ENCODE measurements at regions not wholly inside any gene's neighbourhood (a gene's known extent, or its start where the extent isn't known, plus 50 kb on each side); places are given as distances from the start of the nearest gene placed in this dataset.
"Not testable (repeated sequence)": the region's sequence is repeated elsewhere in the genome, so short reads cannot be mapped to it uniquely, and the experiment has no call there.

DNA sequence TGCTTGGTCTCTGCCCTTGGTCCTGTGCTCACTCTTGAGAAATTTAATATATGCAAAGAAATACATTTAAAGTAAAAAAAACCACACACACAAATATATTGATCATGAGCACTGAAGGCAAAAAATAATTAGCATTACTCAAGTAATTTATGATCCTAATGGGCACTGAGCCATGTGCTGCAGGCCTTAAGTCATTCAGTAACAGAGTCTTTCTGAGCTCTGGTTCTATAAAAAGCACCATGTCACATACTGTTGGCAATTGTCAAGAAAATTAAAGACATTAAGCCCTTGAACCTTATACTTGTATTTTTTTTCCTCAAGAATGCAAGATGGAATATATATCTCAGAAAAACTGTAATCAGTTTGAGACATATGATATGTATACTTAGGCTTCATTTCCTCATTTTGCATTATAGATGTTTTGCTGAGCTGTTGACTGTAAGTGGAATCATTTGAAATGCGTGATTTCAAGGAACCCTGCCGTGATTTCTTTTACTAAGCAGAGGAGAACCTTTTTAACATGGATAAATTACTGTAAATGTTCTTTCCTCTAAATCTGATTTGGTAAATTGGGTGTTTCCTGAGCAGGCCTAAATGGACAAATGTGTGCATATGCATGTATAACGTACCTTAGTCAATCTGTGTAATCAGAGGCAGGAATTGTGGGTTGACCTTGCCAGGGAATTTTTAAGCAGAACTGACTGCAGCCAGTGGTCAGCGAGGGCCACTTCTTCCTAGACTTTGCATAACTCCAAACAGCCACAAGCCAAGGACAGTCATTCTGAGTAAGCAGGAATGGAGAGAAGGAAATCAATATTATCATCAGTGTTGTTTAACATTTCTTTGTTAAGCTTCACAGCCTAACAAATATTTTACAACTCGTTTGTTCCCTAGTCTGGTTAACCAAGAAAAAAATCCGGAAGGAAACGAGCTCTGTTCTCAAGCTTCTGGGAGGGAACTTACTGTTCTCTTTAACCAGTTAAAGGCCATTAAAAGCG lies 191.5 kb upstream of the ATP5MC3 start:
- in situ Hi-C loops (cut with MboI; ENCODE audit: low sequenced_read_pairs): no loop called here

DNA sequence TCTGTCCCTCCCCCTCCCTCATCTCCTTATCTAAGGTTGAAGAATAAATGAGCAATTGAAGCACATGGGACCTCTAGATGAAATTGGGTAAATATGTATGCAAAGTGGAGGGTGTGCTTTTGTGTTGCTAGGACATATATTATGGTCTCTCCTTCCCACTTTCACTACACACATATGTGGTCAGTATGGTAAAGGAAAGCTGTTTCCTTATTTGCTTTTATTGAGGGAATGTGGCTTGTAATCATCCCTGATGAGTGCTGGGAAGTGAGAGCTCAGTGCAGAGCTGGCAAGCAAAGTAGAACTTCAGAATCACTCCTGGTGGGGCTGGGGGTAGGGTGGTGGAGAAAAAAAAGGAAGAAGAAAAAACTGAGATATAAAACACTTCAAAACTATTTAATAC lies 189.9 kb upstream of the ATP5MC3 start:
- in situ Hi-C loops (cut with MboI; ENCODE audit: low sequenced_read_pairs): no loop called here

DNA sequence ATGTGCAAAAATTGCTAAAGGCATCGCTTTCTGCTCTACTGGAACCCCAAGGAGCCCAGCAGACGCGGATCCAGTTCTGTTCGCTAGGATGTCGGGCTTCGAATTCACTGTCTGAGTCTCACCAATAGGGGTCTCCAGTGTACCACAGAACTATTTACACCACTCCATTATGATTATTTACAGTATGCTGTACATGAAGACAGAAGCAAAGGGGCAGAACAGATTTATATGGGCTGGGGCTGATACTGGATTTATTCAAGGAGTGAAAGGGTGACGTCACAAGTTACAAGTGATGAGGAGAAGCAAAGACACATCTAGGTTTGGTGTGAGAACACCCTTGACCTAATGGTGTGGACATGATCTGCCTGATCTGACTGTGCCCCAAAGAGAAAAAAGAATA lies 185.3 kb upstream of the ATP5MC3 start:
- in situ Hi-C loops (cut with MboI; ENCODE audit: low sequenced_read_pairs): no loop called here

DNA sequence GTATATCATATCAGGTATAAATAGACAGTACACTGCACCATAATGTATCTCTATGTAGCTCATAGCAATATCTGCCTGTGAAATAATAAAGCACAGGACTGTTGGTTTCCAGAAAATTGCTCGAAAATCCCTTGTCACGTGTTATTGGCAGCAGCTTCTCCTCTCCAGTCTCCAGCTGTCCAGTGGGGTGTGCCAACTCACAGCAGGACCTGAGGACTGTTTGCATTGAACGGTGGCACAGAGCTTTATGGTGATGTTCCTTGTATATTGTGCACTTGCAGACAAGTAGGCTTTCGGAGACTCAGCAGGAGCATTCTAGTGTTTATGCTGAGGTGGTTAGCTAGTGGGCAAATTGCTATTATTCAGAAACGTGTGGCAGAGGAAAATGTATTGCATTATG lies 182.2 kb upstream of the ATP5MC3 start:
- in situ Hi-C loops (cut with MboI; ENCODE audit: low sequenced_read_pairs): no loop called here

DNA sequence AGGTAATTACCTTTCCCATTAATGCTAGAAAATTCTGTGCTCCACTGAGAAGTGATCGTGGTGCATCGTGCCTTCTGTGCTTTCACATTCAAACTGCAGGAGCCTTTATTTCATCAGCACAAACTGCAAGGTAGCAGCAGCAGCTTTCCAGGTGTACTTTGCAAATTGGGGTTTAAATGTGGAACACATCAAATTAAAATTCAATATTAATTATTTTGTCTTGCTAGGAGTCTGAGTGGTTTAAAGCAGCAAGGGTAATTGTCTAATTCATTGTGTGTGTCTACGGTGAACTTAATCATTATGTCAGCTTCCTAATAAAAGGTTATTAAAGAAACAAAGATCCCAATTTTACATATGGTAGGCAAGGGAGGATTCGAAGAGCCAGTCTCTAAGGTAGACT lies 180.8 kb upstream of the ATP5MC3 start:
- in situ Hi-C loops (cut with MboI; ENCODE audit: low sequenced_read_pairs): no loop called here

DNA sequence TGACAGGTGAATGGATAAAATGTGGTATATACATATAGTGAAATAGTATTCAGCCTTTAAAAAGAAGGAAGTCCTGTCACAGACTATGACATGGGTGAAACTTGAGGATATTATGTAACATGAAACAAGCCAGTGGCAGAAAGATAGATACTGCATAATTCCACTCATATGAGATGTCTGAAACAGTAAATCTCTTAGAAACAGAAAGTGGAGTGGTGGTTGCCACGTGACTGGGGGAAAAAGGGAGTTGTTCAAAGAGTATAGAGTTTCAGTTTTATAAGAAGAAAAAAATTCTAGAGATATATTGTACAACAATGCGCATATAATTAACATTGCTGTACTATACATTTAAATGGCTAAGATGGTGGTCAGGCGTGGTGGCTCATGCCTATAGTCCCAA lies 178.2 kb upstream of the ATP5MC3 start:
- in situ Hi-C loops (cut with MboI; ENCODE audit: low sequenced_read_pairs): no loop called here

DNA sequence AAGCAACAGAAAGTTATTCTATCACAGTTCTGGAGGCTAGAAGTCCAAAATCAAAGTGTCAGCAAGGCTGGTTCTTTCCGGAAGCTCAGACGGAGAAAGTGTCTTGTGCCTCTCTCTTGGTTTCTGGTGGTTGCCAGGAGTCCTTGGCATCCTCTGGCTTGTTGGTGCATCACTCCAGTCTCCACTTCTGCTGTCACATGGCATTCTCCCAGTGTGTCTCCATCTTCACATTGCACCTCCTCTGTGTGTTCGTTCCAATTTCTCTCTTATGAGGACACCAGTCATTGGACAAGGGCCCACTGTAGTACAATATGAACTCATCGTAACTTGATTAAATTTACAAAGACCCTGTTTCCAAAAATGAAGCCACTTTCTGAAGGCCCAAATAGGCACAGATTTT lies 175.4 kb upstream of the ATP5MC3 start:
- in situ Hi-C loops (cut with MboI; ENCODE audit: low sequenced_read_pairs): no loop called here

DNA sequence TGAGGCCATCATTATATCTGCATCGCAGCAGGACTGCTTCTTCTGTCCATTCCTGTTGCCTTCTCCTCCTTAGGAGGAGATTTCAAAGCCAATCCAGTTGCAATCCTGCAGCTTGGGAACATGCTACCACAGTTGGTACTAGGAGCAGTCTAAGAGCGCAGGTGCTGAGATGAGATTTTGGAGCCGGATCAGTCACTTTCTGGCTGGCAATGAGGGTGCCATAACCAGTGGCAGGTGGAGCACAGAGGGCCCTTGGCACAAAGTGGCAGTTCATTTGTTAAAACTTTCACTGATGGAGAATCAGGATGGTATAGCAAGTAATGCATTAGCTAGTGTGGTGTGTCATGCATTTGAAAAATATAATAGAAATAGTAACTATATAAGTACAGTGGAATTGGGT lies 173.7 kb upstream of the ATP5MC3 start:
- in situ Hi-C loops (cut with MboI; ENCODE audit: low sequenced_read_pairs): no loop called here

DNA sequence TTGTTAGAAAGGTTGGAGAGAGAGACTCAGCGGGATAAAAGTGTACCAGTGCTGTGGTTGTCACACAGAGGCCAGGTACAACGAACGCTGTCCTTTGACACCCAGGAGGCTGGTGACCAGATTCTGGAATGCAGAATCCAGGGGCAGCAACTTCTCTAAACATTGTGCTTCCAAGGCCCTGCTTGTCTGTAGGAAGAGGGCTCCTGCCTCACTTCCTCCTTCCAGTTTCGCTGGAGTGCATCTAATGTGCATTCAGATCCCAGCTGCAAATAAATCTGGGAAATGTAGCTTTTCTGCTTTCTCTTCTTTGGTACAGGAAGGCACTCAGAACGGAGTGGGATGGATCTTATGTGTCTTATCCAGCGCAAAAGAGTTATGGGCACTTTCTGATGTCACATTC lies 171.8 kb upstream of the ATP5MC3 start:
- in situ Hi-C loops (cut with MboI; ENCODE audit: low sequenced_read_pairs): no loop called here

DNA sequence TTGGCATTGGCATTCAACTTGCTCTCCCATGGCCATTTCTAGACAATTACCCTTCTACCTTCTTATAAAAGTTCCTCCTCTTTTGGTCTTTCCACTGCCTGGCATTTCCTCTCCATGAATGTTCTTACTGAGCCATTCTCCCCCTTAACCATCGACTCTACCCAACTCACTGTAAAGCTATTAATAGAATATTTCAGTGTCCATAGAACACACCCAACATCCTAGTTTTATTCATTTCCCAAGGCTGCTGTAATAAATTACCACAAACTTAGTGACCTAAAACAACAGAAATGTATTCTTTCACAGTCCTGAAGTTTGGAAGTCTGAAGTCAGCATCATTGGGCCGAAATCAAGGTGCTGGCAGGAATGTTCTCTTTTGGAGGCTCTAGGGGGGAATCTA lies 170.0 kb upstream of the ATP5MC3 start:
- in situ Hi-C loops (cut with MboI; ENCODE audit: low sequenced_read_pairs): no loop called here

DNA sequence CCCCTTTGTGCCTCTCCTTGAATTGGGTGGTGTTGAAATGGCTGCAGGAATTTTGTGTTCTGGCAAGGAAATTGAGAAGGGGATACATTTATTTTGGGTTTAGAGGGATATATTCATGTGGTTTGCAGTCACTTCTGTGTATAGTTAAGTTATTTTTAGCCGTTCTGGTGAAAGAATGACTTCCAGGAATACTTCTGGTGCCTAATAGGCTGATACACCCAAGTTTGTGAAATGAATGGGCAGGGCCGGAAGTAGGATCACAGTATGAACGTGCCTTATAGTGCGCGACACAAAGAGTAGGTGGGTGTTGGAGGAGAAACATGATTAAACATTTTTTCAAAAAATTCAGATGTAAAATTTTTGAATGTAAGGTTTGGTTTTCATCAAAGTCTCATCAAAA lies 168.6 kb upstream of the ATP5MC3 start:
- in situ Hi-C loops (cut with MboI; ENCODE audit: low sequenced_read_pairs): no loop called here

DNA sequence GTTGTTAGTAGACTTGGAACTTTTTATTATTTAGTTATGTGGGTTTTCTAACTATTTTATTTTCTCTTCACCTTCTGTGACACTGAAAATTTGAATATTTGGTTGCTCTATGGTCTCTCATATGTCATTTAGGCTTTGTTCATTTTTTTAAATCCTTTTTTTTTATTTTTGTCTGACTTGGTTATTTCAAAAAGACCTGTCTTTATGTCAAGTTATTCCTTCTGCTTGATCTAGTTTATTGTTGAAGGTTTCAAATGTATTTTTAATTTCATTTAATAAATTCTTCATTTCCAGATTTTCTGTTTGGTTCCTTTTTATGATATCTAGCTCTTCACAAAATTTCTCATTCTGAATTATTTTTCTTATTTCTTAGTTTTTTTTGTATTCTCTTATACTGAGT lies 160.6 kb upstream of the ATP5MC3 start:
- in situ Hi-C loops (cut with MboI; ENCODE audit: low sequenced_read_pairs): no loop called here

DNA sequence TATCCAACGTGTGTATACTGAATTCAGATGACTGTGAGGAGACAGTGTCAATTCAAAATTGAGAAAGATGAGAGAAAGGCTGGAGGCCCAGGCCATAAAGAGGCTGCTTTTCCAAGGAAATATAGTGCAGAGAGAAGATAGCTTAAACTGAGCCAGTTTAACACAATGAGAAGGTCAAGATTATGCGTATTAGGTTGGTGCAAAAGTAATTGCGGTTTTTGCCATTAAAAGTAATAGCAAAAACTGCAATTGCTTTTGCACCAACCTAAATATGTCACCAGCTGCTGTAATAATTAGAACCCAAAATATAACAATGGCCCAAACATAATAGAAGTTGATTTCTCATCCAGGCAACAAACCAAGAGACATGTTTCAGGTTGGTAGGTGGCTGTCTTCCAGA lies 148.7 kb upstream of the ATP5MC3 start:
- in situ Hi-C loops (cut with MboI; ENCODE audit: low sequenced_read_pairs): no loop called here

DNA sequence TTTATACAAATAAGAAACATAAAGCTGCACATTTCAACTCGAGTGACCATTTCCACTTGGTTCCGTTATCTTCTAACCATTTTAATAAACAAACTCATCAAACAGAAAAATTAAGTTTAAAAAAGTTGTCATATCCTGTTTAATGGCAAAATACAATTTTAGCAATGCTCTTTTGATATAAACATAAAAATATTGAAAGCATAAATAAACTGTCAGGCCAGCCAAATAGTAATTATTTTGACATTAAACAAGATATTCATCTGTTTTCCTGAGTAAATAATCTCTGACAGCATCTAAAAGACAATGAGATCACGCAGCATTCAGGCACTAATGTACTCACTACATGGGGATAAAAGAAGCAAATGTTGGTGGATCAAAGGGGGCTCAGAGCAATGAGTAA lies 145.3 kb upstream of the ATP5MC3 start:
- in situ Hi-C loops (cut with MboI; ENCODE audit: low sequenced_read_pairs): no loop called here

DNA sequence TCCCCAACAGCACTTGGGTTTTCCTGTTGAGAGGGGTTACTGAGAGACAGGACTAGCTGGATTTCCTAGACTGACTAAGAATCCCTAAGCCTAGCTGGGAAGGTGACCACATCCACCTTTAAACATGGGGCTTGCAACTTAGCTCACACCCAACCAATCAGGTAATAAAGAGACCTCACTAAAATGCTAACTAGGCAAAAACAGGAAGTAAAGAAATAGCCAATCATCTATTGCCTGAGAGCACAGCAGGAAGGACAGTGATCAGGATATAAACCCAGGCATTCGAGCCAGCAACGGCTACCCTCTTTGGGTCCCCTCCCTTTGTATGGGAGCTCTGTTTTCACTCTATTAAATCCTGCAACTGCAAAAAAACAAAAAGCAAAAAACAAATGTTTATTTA lies 144.7 kb upstream of the ATP5MC3 start:
- in situ Hi-C loops (cut with MboI; ENCODE audit: low sequenced_read_pairs): not testable (repeated sequence)

DNA sequence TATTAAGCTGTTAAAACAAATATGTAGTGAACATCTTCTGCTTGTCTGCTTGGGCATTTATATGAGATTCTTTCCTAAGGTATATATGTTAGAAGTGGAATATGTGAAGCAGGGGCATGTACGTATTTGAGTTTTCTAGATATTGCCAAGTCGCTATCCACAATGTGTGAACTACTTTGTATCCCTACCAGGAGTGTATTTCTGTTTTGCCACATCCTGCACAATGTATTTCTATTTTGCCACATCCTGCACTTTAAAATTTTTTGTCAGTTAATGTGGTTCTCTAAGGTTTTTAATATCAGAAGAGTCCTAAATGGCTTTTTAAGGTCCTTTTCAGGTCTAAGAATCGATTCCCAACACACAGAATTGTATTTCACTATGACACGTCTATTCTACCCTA lies 141.7 kb upstream of the ATP5MC3 start:
- in situ Hi-C loops (cut with MboI; ENCODE audit: low sequenced_read_pairs): no loop called here

DNA sequence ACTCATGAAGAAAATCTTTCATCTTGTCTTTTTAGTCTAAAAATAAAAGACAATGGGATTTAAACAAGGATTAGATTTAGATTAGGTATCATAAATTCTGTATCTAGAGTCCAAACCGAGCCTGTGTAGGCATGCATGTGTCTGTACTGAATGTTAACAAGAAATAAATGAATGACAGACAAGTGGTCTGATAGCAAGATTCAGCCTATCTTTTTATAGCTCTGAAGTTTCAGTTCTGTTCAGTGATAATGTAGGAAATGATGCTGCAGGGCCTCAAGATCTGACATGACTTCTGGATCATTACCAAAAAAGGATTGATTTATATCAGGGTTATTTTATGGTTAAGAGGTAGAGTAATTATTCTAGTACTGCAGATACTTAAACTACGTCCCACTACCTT lies 137.0 kb upstream of the ATP5MC3 start:
- in situ Hi-C loops (cut with MboI; ENCODE audit: low sequenced_read_pairs): no loop called here

DNA sequence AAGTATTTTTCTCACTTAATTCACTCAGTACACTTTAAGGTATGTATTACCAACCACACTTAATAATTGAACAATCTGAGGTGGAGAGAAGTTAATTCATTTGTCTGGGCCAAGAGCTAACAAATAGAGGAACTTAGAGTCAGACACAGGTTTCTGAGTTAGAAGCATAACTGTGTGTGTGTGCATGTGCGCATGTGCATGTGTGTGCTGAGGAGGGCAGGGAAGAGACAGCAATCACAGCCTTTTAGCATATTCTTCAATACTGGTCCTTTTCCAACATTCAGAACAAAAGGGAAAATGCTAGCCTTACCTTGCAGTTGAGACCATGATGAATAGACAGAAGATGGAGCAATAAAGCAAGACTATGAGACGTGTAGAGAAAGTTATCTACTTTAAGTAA lies 136.2 kb upstream of the ATP5MC3 start:
- in situ Hi-C loops (cut with MboI; ENCODE audit: low sequenced_read_pairs): no loop called here

DNA sequence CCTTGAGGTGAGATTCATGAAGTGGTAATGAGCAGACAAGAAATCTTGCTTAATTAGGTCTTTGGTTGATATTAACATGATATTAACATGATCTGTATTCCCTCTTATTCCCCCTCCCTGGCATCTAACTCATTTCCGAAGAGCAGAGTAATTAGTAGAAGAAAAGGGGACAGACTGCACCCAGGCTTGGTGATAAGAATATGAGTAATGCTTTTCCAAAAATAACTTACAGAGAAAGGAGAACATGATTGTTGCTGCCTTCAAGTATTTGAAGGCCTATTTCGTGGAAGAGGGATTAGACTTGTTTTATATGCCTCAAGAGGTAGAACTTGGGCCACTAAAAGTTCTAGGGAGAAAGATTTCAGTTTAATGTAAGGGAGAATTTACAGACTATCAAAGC lies 130.6 kb upstream of the ATP5MC3 start:
- in situ Hi-C loops (cut with MboI; ENCODE audit: low sequenced_read_pairs): no loop called here

DNA sequence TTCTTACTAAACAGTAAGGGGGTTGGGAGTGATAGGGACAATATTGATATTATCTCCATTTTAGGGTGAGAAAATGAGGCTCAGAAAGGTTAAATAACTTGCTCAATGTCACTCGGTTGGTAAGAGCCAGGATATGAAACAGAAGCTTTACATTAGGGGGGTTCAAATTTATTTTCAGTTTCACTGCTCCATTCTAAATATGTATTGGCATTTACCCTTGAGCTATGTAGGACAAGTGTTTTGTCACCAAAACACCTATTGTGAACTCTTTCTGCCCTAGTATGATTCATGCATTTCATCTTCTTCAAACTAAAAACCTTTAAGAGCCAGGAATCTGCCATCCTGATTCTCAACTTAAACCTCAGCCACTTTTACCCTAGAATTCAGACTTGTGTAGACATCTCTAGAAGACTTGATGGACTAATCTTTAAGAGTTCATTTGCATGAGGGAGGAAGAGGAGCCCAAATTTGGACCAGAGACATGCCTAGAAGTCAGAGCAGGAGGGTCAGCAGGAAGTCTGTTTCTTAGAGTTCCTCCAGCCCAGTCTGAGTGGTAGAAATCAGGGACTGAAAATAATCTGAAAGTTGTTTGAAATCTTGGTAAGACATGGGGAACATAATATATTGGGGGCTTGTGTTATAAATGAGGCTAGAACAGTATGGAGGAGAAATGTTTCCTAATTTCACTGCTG lies 129.4 kb upstream of the ATP5MC3 start:
- in situ Hi-C loops (cut with MboI; ENCODE audit: low sequenced_read_pairs): no loop called here

DNA sequence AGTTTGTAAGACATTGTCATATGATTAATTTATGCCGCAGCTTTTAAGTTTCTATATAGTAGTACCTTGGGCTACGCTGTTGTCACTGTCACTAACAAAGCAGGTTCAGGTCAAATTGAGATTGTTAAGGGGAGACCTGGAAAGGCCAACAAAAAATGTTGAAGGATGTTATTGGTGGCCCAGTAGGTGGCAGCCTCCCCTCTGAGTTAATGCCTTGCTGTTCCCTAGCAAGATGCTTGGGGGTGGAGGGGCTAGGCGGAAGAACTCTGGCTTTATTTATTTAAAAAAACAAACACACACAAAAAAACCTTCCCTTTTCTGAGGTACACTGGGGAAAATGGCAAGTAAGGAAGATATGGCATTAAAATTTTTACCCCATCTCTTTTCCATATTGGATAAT lies 128.3 kb upstream of the ATP5MC3 start:
- in situ Hi-C loops (cut with MboI; ENCODE audit: low sequenced_read_pairs): no loop called here

DNA sequence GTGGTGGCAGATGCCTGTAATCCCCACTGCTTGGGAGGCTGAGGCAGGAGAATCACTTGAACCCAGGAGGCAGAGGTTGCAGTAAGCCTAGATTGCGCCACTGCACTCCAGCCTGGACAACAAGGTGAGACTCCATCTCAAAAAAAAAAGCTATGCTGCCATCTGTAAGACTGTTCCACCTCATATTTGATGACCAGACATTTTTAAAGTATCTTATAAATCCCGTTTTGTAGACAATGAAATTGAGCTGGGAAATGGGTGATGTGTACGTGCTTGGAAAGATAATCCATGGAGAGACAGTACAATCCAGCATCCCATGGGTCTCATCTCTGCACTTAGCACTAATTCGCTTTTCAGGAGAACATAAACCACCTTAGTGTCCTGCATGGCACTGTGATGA lies 126.5 kb upstream of the ATP5MC3 start:
- in situ Hi-C loops (cut with MboI; ENCODE audit: low sequenced_read_pairs): no loop called here

Measured in hTERT RPE-1 (cell line).